ENCODE measurements at regions not wholly inside any gene's neighbourhood (a gene's known extent, or its start where the extent isn't known, plus 50 kb on each side); places are given as distances from the start of the nearest gene placed in this dataset.

GRCh38 chr10:4742217-4742616 lies 83.8 kb upstream of the AKR1E2 start:
- TF ChIP-seq POLR2A (IDR thresholded peaks at IDR 0.05), result no peak
- no peak for TF ChIP-seq CTCF (IDR thresholded peaks at IDR 0.05)
